Inflammatory macrophage treated with lipopolysaccharide for 1 hour (primary cell): ENCODE measurements at regions not wholly inside any gene's neighbourhood (a gene's known extent, or its start where the extent isn't known, plus 50 kb on each side); places are given as distances from the start of the nearest gene placed in this dataset.

ENCODE experiments used
- DNase-seq, 2 donors: peaks; one replicate each; pipeline ENCODE4 v3.0.0-alpha.2; 2020 to 2022

- no peak for DNase-seq
Measured at GRCh38 chr2:74036010-74036409, 51.3 kb downstream of the TET3 start.

GRCh38 chr2:74036450-74037195, 51.9 kb downstream of the TET3 start:
- DNase-seq = peak in 1 of 2 donors; percentile 26

GRCh38 chr2:74037379-74037860, 52.7 kb downstream of the TET3 start:
- peak; percentile 80 to 87 for DNase-seq

- DNase-seq = no peak
Measured at GRCh38 chr2:74039611-74040010, 54.9 kb downstream of the TET3 start.

GRCh38 chr2:74041182-74041581, 56.5 kb downstream of the TET3 start:
- DNase-seq = peak in 1 of 2 donors; percentile 45

- DNase-seq = no peak
Measured at GRCh38 chr2:74041726-74042125, 57.0 kb downstream of the TET3 start.

GRCh38 chr2:74042606-74043005, 57.9 kb downstream of the TET3 start:
- no peak for DNase-seq

GRCh38 chr2:74043345-74044329, 58.9 kb downstream of the TET3 start:
- no peak for DNase-seq

GRCh38 chr2:74044999-74045398, 60.3 kb downstream of the TET3 start:
- DNase-seq = no peak

GRCh38 chr2:74045454-74045853, 60.7 kb downstream of the TET3 start:
- no peak for DNase-seq

GRCh38 chr2:74046441-74046840, 61.7 kb downstream of the TET3 start:
- no peak for DNase-seq

- DNase-seq = no peak
Measured at GRCh38 chr2:74047152-74047551, 62.4 kb downstream of the TET3 start.

- no peak for DNase-seq
Measured at GRCh38 chr2:74048147-74048546, 63.4 kb downstream of the TET3 start.

- DNase-seq = no peak
Measured at GRCh38 chr2:74048843-74049519, 64.3 kb downstream of the TET3 start.

GRCh38 chr2:74050151-74050550, 65.4 kb downstream of the TET3 start:
- DNase-seq = no peak

GRCh38 chr2:74051504-74051903, 66.8 kb downstream of the TET3 start:
- no peak for DNase-seq

- DNase-seq = no peak
Measured at GRCh38 chr2:74052732-74053710, 68.3 kb downstream of the TET3 start.

GRCh38 chr2:74053959-74054715, 69.4 kb downstream of the TET3 start:
- DNase-seq = peak; percentile 12 to 36

GRCh38 chr2:74059137-74059775, 74.5 kb downstream of the TET3 start:
- no peak for DNase-seq

GRCh38 chr2:74063486-74063885, 78.8 kb downstream of the TET3 start:
- no peak for DNase-seq

- DNase-seq = no peak
Measured at GRCh38 chr2:74065456-74065855, 80.7 kb downstream of the TET3 start.
